Gastrocnemius medialis (tissue), 4 donors: ENCODE measurements at regions not wholly inside any gene's neighbourhood (a gene's known extent, or its start where the extent isn't known, plus 50 kb on each side); places are given as distances from the start of the nearest gene placed in this dataset.

Experiments
- ATAC-seq, 2 donors: fragments of 150-250 bp; one replicate each; pipeline ENCODE4 v1.9.1; 2016
- DNase-seq, 2 donors: peaks; one replicate each; pipeline ENCODE4 v3.0.0-alpha.2; 2019
- H3K27ac ChIP-seq, 4 donors: fragments of 200-600 bp; sonication (generic); 1 replicate in 1 of 4; 2 replicates in 3 of 4; pipeline ENCODE4 v1.5.1; 2016 to 2018; ENCODE audit warnings: mild to moderate bottlenecking in 2 of 4, moderate library complexity in 1 of 4
- H3K27me3 ChIP-seq, 3 donors: fragments of 200-600 bp; sonication (generic) in 2 of 3; 1 replicate in 1 of 3; 2 replicates in 2 of 3; pipeline versions ENCODE4 v1.5.1 to v1.6.0; 2016 to 2019; ENCODE audit warnings: mild to moderate bottlenecking in 1 of 3, moderate library complexity in 1 of 3
- H3K36me3 ChIP-seq, 2 donors: fragments of 200-600 bp; sonication (generic) in 1 of 2; one replicate each; pipeline ENCODE4 v1.5.1; 2017 to 2018
- H3K4me1 ChIP-seq, 2 donors: fragments of 200-600 bp; sonication (generic) in 1 of 2; one replicate each; pipeline ENCODE4 v1.5.1; 2016 to 2017; ENCODE audit warnings: mild to moderate bottlenecking in 2 of 2
- H3K4me3 ChIP-seq, 4 donors: fragments of 200-600 bp; sonication (generic) in 3 of 4; 1 replicate in 1 of 4; 2 replicates in 3 of 4; pipeline ENCODE4 v1.5.1; 2016 to 2019; ENCODE audit warnings: mild to moderate bottlenecking in 2 of 4
- H3K9me3 ChIP-seq, 3 donors: fragments of 200-600 bp; sonication (generic) in 2 of 3; 1 replicate in 1 of 3; 2 replicates in 2 of 3; pipeline ENCODE4 v1.5.1; 2016 to 2019
- POLR2A ChIP-seq, 2 donors: fragments of 450-650 bp; IDR thresholded peaks; one replicate each; pipeline ENCODE4 v1.6.1; 2017; ENCODE audit warnings: antibody characterized with exemption in 2 of 2, mild to moderate bottlenecking in 2 of 2, moderate library complexity in 2 of 2
- in situ Hi-C, 4 donors: fragments of 200-750 bp; cut with MboI; loops; one replicate each; pipeline versions ENCODE4 v1.15.0 to v1.8.0; 2017; ENCODE audit warnings: low sequenced_read_pairs in 4 of 4
- intact Hi-C: fragments of 100-400 bp; cut with DNase I; formaldehyde crosslinking; loops from one replicate; pipeline ENCODE4 v1.15.1; 2023; ENCODE audit warnings: low total_unique reads
- TF ChIP-seq, protein P1 (sequence below), 5 experiments: fragments of 450-650 bp in 3 of 5; fragments of 200-600 bp in 2 of 5; sonication (generic) in 2 of 5; IDR thresholded peaks in 4 of 5; conservative IDR thresholded peaks in 1 of 5; 1 replicate in 4 of 5; 2 replicates in 1 of 5; pipeline ENCODE4 v1.5.1; 2016 to 2019; ENCODE audit warnings: antibody characterized with exemption in 5 of 5, mild to moderate bottlenecking in 3 of 5, moderate library complexity in 3 of 5

- no peak for ATAC-seq
These were observed 349.3 kb upstream of the SPRY2 start for GRCh38 chr13:80690208-80690607.

DNA sequence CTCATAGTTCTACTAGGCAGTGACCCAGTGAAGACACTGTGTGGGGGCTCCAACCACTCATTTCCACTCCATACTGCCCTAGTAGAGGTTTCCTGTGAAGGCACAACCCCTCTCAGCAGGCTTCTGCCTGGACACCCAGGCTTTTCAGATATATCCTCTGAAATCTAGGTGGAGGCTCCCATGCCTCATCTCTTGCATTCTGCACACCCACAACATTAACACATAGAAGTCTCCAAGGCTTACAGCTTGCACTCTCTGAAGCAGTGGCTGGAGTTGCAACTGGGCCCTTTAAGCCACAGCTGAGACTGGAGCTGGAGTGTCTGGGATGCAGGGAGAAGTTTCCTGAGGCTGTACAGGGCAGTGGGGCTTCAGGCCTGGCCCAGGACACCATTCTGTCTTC, 347.7 kb upstream of the SPRY2 start:
- Histone ChIP-seq H3K4me3 (no peak overlapping the region), H3K9me3 (no peaks in the 10 kb centered on the region), H3K4me1 (no peaks in the 10 kb centered on the region), H3K36me3 (no peaks in the 10 kb centered on the region), H3K27me3 (no peaks in the 10 kb centered on the region), H3K27ac (no peak overlapping the region)
- in situ Hi-C loops (no loop called here), intact Hi-C loops (no loop called here)
- ATAC-seq (no peak), DNase-seq (no peak)
- TF ChIP-seq POLR2A (IDR thresholded peaks at IDR 0.05): no peak
- TF ChIP-seq, protein P1, sequence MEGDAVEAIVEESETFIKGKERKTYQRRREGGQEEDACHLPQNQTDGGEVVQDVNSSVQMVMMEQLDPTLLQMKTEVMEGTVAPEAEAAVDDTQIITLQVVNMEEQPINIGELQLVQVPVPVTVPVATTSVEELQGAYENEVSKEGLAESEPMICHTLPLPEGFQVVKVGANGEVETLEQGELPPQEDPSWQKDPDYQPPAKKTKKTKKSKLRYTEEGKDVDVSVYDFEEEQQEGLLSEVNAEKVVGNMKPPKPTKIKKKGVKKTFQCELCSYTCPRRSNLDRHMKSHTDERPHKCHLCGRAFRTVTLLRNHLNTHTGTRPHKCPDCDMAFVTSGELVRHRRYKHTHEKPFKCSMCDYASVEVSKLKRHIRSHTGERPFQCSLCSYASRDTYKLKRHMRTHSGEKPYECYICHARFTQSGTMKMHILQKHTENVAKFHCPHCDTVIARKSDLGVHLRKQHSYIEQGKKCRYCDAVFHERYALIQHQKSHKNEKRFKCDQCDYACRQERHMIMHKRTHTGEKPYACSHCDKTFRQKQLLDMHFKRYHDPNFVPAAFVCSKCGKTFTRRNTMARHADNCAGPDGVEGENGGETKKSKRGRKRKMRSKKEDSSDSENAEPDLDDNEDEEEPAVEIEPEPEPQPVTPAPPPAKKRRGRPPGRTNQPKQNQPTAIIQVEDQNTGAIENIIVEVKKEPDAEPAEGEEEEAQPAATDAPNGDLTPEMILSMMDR (IDR thresholded peaks at IDR 0.05 in 4 of 5, conservative IDR thresholded peaks at IDR 0.05 in 1 of 5): no peak

More at GRCh38 chr13:80690208-80690607, 349.3 kb upstream of the SPRY2 start:
- H3K36me3 ChIP-seq: no peaks in the 10 kb centered on the region
- H3K27me3 ChIP-seq: no peaks in the 10 kb centered on the region
- TF ChIP-seq POLR2A (IDR thresholded peaks at IDR 0.05): no peak
- TF ChIP-seq, protein P1 (IDR thresholded peaks at IDR 0.05 in 4 of 5, conservative IDR thresholded peaks at IDR 0.05 in 1 of 5): no peak
- no peak overlapping the region for H3K4me3 ChIP-seq
- H3K27ac ChIP-seq: no peak overlapping the region
- H3K4me1 ChIP-seq: no peaks in the 10 kb centered on the region
- in situ Hi-C loops (no loop called here), intact Hi-C loops (no loop called here)
- no peak for DNase-seq
- H3K9me3 ChIP-seq: no peaks in the 10 kb centered on the region

DNA sequence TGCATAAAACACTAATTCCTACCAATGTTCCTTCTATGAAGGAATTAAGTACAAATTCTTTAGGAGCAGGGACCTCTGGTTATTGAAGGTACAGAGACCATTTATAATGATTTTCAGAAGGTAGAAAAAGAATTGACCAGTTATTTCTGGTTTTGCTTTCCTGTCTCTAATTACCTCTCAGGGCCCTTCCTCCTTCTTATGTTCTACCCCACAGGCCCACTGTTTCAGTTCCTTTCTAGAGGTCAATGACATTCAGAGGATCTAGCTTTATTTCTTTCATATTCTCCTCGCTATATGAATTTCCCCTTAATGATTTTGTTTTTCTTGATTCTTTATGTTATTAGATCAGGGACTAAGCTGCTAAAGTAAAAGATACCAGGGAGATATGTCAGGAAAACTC, 345.0 kb upstream of the SPRY2 start:
- H3K27me3 ChIP-seq: no peaks in the 10 kb centered on the region
- ATAC-seq (no peak), DNase-seq (no peak)
- in situ Hi-C loops (no loop called here), intact Hi-C loops (no loop called here)
- H3K4me3 ChIP-seq: no peak overlapping the region
- H3K4me1 ChIP-seq: no peaks in the 10 kb centered on the region
- no peak for TF ChIP-seq POLR2A (IDR thresholded peaks at IDR 0.05)
- TF ChIP-seq, protein P1 (IDR thresholded peaks at IDR 0.05 in 4 of 5, conservative IDR thresholded peaks at IDR 0.05 in 1 of 5): no peak
- no peak overlapping the region for H3K27ac ChIP-seq
- no peaks in the 10 kb centered on the region for H3K9me3 ChIP-seq
- H3K36me3 ChIP-seq: no peaks in the 10 kb centered on the region

- TF ChIP-seq POLR2A (IDR thresholded peaks at IDR 0.05): no peak
- TF ChIP-seq, protein P1 (IDR thresholded peaks at IDR 0.05 in 4 of 5, conservative IDR thresholded peaks at IDR 0.05 in 1 of 5): no peak
- no peaks in the 10 kb centered on the region for H3K27me3 ChIP-seq
- in situ Hi-C loops (no loop called here), intact Hi-C loops (no loop called here)
- ATAC-seq (no peak), DNase-seq (no peak)
- peak overlapping the region in 1 of 4 donors; percentile 51 for H3K27ac ChIP-seq
- H3K4me3 ChIP-seq: no peak overlapping the region
- H3K9me3 ChIP-seq: no peaks in the 10 kb centered on the region
- H3K4me1 ChIP-seq: no peaks in the 10 kb centered on the region
- no peaks in the 10 kb centered on the region for H3K36me3 ChIP-seq
These were observed 343.5 kb upstream of the SPRY2 start for GRCh38 chr13:80684217-80684991.
